A673 (cell line): ENCODE measurements at regions not wholly inside any gene's neighbourhood (a gene's known extent, or its start where the extent isn't known, plus 50 kb on each side); places are given as distances from the start of the nearest gene placed in this dataset.

Experiments
- CTCF ChIP-seq: fragments of 300-800, 200-600 bp; sonication (generic); conservative IDR thresholded peaks from 2 replicates; pipeline ENCODE4 v1.5.1; 2017; ENCODE audit warnings: low read depth, mild to moderate bottlenecking, antibody characterized with exemption, low read length, moderate library complexity, mixed read lengths
- EZH2 ChIP-seq: fragments of 200-600 bp; sonication (generic); IDR thresholded peaks from 2 replicates; pipeline ENCODE4 v1.6.1; 2017; ENCODE audit warnings: borderline replicate concordance, low read depth, mild to moderate bottlenecking, mixed read lengths, antibody characterized with exemption, low read length; ENCODE audit not compliant: poor library complexity, severe bottlenecking

- no peak for TF ChIP-seq CTCF
- TF ChIP-seq EZH2 = no peak
Measured at GRCh38 chr13:95470574-95471366, 81.8 kb upstream of the CLDN10 start.
